Transverse colon (tissue), 4 donors: ENCODE measurements at regions not wholly inside any gene's neighbourhood (a gene's known extent, or its start where the extent isn't known, plus 50 kb on each side); places are given as distances from the start of the nearest gene placed in this dataset.

Experiments
- DNase-seq: peaks from one replicate; pipeline ENCODE4 v3.0.0-alpha.2; 2019
- H3K27ac ChIP-seq, 4 donors: fragments of 200-600 bp; sonication (generic); 2 replicates each; pipeline ENCODE4 v1.5.1; 2016 to 2018; ENCODE audit warnings: inconsistent platforms in 4 of 4
- H3K27me3 ChIP-seq: fragments of 200-600 bp; sonication (generic); 2 replicates; pipeline ENCODE4 v1.5.1; 2017; ENCODE audit warnings: inconsistent platforms
- H3K36me3 ChIP-seq, 4 donors: fragments of 200-600 bp; sonication (generic); 2 replicates each; pipeline ENCODE4 v1.5.1; 2017 to 2019; ENCODE audit warnings: inconsistent platforms in 4 of 4
- H3K4me1 ChIP-seq, 4 donors: fragments of 200-600 bp; sonication (generic); 2 replicates each; pipeline ENCODE4 v1.5.1; 2017 to 2020; ENCODE audit warnings: inconsistent platforms in 4 of 4
- H3K4me3 ChIP-seq, 4 donors: fragments of 200-600 bp; sonication (generic); 1 replicate in 1 of 4; 2 replicates in 3 of 4; pipeline versions ENCODE4 v1.5.1 to v1.6.1; 2017 to 2019; ENCODE audit warnings: inconsistent platforms in 4 of 4
- H3K9me3 ChIP-seq, 2 donors: fragments of 200-600 bp; sonication (generic); 2 replicates each; pipeline ENCODE4 v1.5.1; 2017 to 2019; ENCODE audit warnings: inconsistent platforms in 2 of 2
- CTCF ChIP-seq, 5 experiments: fragments of 200-600 bp in 3 of 5; fragments of 450-650 bp in 2 of 5; sonication (generic) in 3 of 5; IDR thresholded peaks; 1 replicate in 2 of 5; 2 replicates in 3 of 5; pipeline ENCODE4 v1.5.1; 2016 to 2017; ENCODE audit warnings: antibody characterized with exemption in 5 of 5, inconsistent platforms in 3 of 5, mild to moderate bottlenecking in 2 of 5, moderate library complexity in 1 of 5
- EP300 ChIP-seq: sonication (generic); formaldehyde crosslinking; IDR thresholded peaks from one replicate; pipeline ENCODE4 v1.6.1; 2017; ENCODE audit warnings: antibody characterized with exemption, low read depth
- POLR2A ChIP-seq: fragments of 450-650 bp; IDR thresholded peaks from one replicate; pipeline ENCODE4 v1.6.1; 2016; ENCODE audit warnings: antibody characterized with exemption, mild to moderate bottlenecking, moderate library complexity
- POLR2AphosphoS5 ChIP-seq, 3 donors: sonication (generic); formaldehyde crosslinking; IDR thresholded peaks; one replicate each; pipeline ENCODE4 v1.6.1; 2016; ENCODE audit warnings: antibody characterized with exemption in 3 of 3
- WGBS, 2 donors: methylation state at CpG; one replicate each; pipeline ENCODE4 v1.1.5; 2018; ENCODE audit warnings: low coverage in 1 of 2; 5-methylcytosine and 5-hydroxymethylcytosine counted together
- in situ Hi-C, 4 donors: fragments of 200-750 bp; cut with MboI; loops; one replicate each; pipeline versions ENCODE4 v1.15.0 to v1.15.1; 2017; ENCODE audit warnings: low sequenced_read_pairs in 3 of 4, low pct_ligation_motif_present in 1 of 4, low pct_unique_long_range_greater_than_20kb in 1 of 4
- intact Hi-C: fragments of 100-400 bp; cut with DNase I; formaldehyde crosslinking; loops from one replicate; pipeline ENCODE4 v1.15.1; 2023; ENCODE audit warnings: low total_unique reads

DNA sequence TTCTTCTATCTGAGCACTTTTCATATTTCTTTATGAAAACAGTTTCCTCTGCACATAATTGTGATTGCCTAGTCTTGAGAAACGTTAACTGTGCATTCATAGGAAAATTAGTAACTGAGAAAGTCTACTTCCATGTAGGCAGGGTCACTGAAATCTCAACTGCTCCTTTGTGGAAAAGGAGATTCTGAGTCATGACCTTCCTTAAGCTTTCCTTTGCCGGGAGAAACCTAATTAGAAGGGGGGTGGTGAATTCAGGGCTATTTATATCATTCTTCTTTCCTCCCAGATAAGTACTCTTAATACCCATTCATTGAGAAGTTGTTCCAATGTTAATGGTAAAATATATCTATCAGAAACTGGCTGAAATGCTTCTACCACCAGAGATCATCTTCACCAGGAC lies 751.0 kb upstream of the TMEM132C start:
- WGBS, 2 donors = 45 to 50% methylated on average over 2 of the region's 2 CpGs
- no peak overlapping the region for H3K27ac ChIP-seq
- H3K4me3 ChIP-seq = no peak overlapping the region
- intact Hi-C loops (no loop called here), in situ Hi-C loops (no loop called here)
- TF ChIP-seq CTCF (IDR thresholded peaks at IDR 0.05) = no peak
- no peak for TF ChIP-seq EP300
- no peak for TF ChIP-seq POLR2A
- no peaks in the 10 kb centered on the region for H3K4me1 ChIP-seq
- no peaks in the 10 kb centered on the region for H3K27me3 ChIP-seq
- DNase-seq = no peak
- no peaks in the 10 kb centered on the region for H3K36me3 ChIP-seq
- H3K9me3 ChIP-seq = no peaks in the 10 kb centered on the region

- Histone ChIP-seq H3K4me1 (no peaks in the 10 kb centered on the region), H3K27me3 (no peaks in the 10 kb centered on the region), H3K9me3 (no peaks in the 10 kb centered on the region), H3K27ac (no peak overlapping the region), H3K36me3 (no peaks in the 10 kb centered on the region), H3K4me3 (no peak overlapping the region)
- intact Hi-C loops = no loop called here
- in situ Hi-C loops = no loop called here
- no peak for DNase-seq
- 71 to 100% methylated on average over 1 of the region's 1 CpG for WGBS, 2 donors
- no peak for TF ChIP-seq POLR2A
- no peak for TF ChIP-seq POLR2AphosphoS5 (IDR thresholded peaks at IDR 0.05)
- TF ChIP-seq CTCF (IDR thresholded peaks at IDR 0.05) = no peak
- TF ChIP-seq EP300 = no peak
These were observed 750.5 kb upstream of the TMEM132C start for GRCh38 chr12:127516467-127516866.

- H3K9me3 ChIP-seq = no peaks in the 10 kb centered on the region
- no peak overlapping the region for H3K27ac ChIP-seq
- in situ Hi-C loops (no loop called here), intact Hi-C loops (no loop called here)
- TF ChIP-seq POLR2AphosphoS5 (IDR thresholded peaks at IDR 0.05) (no peak), CTCF (IDR thresholded peaks at IDR 0.05) (no peak), POLR2A (no peak), EP300 (no peak)
- 38 to 59% methylated on average over 2 of the region's 2 CpGs for WGBS, 2 donors
- DNase-seq = no peak
- H3K36me3 ChIP-seq = no peaks in the 10 kb centered on the region
- H3K27me3 ChIP-seq = no peaks in the 10 kb centered on the region
- no peaks in the 10 kb centered on the region for H3K4me1 ChIP-seq
- H3K4me3 ChIP-seq = no peak overlapping the region
These were observed 747.2 kb upstream of the TMEM132C start for GRCh38 chr12:127519779-127520178.

DNA sequence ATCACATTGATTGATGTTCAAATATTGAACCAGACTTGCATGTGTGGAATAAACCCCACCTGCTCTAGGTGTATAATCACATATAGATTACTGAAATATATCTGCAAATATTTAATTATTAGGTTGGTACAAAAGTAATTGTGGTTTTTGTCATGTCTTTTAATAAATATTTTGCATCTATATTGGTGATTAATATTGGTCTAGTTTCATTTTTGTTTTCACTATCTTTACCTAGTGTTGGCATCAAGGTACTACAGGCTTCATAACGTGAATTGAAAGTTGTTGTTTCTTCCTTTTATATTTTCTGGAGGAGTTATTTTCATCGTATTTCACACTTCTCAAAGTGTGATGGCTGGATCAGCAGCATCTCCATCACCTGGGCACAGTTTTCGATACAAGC lies 740.0 kb upstream of the TMEM132C start:
- in situ Hi-C loops = no loop called here
- Histone ChIP-seq H3K4me1 (no peaks in the 10 kb centered on the region), H3K4me3 (no peak overlapping the region), H3K27me3 (no peaks in the 10 kb centered on the region), H3K27ac (no peak overlapping the region), H3K36me3 (no peaks in the 10 kb centered on the region), H3K9me3 (no peaks in the 10 kb centered on the region)
- intact Hi-C loops = no loop called here
- 55 to 65% methylated on average over 3 of the region's 3 CpGs for WGBS, 2 donors
- no peak for DNase-seq
- TF ChIP-seq POLR2AphosphoS5 (IDR thresholded peaks at IDR 0.05) = no peak
- no peak for TF ChIP-seq POLR2A
- TF ChIP-seq EP300 = no peak
- TF ChIP-seq CTCF (IDR thresholded peaks at IDR 0.05) = no peak
